NCI-H1092 (cell line): ENCODE measurements at regions not wholly inside any gene's neighbourhood (a gene's known extent, or its start where the extent isn't known, plus 50 kb on each side); places are given as distances from the start of the nearest gene placed in this dataset.

Experiments used
- DNase-seq: peaks from one replicate; lab custom pipeline; 2025; lab: John Stamatoyannopoulos, UW

DNA sequence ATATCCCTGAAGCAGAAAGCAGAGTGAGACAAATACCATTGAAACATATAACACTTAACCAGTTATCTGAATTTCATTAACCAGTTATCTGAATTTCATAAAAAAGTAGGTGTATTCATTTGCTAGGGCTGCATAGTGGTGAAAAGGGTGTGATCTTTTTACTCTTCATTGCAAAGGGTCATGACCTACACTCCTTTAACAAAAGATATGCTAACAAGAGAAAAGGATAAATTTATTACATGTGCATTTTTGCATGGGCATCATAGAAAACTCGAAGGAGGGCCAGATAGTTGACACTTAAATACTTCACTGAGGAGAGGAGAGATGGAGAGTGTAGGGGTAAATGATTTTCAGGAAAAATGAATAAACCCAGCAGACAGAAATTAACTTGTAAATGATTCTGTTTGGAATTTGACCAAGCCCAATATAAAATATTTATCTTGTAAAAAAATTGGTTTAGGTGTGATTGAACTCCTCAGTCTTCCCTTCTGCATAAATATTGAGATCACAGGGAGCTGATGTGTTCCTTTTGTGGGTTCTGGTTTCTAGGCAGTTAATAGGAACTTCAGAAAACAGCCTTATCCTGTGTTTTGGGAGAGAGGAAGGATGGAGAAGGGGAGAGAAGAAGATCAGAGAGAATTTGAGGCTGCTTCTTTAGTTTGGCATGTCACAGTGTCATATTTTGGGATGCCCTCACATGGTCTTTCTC, 372.5 kb upstream of the SYT4 start:
- DNase-seq: no peak

DNA sequence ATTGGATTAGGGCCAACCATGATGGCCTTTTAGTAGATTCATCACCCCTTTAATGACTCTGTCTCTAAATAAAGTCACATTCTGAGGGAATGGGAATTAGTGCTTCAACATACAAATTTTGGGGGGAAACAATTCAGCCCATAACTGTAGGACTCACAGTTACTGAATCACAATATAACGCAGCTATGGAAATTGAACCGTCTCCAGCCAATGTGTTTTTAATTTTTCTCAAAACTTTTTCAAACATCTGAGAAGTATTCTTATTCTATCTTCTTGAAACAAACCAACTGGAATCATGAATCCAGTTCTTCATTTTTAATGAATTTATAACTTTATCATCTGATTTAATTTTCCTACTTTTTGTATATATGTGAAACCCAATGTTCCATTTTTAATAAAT, 373.1 kb upstream of the SYT4 start:
- no peak for DNase-seq

DNA sequence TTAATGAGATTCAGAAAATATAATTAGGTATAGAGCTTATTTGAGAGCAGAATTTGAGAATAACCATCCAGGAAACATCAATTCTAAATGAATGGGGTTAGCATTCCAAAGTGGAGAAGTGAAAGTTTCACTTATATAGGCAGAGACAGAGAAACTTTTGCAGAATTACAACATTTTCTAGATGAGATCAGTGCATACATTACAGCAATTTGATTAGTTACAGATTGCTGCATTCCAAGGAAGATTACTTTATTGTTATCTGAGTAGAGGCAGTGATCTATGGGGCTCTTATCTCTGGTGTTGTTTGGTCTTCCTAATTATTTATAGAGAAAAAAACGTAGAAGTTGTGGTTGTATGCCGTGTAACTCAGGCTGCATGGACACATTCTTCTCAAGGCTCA, 373.8 kb upstream of the SYT4 start:
- DNase-seq: no peak

DNA sequence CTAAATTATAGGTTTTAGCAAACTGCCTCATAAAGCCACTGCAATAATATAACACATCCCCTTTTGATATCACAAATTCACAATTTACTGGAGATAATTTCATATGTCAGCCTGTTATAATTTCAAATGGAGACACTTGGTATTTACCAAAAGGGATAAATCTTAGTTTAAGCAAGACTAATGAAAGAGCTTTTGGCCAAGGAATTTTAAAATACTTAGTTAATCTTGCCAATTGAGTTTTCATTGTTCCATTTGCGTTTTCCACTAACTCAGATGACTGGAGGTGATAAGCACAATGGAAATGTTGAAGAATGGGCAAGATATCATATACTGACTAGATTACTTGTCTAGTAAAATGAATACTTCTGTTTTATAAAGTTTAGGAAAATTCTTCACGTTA, 379.3 kb upstream of the SYT4 start:
- DNase-seq: no peak

DNA sequence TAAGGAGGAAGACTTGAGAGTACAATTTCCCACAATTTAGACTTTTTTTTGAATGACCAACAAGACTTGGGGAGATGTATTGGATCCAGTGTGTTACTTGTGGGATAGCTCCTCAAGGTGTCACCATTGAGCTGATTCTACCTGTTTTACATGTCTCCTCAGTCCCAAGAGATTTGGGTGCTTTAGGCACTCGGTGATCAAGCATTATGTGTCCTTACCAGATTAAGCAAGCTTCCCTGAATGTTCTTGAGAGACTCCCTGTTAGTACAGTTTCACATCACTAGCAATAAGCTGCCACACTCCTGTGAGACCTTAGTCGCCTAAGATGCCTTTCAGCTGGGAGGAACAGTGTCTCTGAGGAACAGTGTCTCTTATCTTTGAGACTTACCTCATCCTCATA, 384.3 kb upstream of the SYT4 start:
- DNase-seq: peak; percentile 24

DNA sequence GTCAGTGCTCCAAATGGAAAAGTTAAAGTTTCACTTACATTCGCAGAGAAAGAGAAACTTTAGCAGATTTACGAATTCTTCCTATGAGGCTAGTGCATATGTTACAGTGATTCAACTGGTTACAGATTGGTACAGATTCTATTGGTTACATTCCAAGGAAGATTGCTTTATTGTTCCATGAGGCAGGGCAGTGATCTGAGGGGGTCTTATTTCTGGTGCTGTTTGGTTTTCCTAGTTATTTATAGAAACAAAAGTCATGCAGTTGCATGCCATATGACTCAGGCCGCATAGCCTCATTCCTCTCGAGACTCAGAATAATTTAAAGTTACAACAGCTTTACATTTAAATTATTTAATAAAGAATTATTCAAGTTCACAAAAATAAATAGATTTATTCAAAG, 385.4 kb upstream of the SYT4 start:
- no peak for DNase-seq

DNA sequence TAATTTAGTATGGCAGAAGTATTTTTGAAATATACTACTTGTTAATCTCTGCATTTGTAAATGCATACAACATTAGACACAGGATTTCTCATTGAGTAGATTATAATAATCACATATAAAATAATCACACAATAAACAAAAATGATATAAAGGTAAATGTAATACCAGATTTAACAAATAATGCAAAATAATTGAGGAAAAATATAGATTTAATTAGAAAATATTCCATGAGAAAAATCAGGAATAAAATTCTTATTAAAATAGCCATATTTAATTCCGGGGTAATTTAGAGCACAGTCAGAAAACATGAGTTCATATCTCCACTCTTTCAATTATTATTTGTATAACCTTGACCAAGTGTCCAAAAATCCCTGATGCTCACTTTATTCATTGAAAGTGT, 385.9 kb upstream of the SYT4 start:
- DNase-seq: no peak

DNA sequence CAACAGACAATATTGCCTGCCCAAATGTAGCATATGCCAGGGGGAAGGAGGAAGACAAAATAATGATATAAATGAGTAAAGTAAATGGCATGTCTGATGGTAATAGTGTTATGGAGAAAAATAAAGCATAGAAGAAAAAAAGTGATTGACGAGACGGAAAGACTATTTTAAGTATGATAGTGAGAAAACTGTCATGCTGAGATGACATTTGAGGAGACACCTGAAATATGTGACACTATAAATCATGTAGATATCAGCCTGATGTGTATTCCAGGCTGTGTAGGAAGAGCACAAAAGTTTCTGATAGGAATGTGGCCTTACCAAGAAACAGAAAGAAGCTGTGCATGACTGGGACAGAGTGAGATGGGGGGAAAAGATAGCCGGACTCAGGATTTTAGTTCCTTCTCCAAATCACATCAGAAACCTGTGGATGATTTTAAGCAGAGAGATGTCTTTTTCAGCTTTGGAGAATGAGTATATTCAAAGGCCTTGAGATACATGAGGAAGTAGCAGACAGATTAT, 387.3 kb upstream of the SYT4 start:
- no peak for DNase-seq

DNA sequence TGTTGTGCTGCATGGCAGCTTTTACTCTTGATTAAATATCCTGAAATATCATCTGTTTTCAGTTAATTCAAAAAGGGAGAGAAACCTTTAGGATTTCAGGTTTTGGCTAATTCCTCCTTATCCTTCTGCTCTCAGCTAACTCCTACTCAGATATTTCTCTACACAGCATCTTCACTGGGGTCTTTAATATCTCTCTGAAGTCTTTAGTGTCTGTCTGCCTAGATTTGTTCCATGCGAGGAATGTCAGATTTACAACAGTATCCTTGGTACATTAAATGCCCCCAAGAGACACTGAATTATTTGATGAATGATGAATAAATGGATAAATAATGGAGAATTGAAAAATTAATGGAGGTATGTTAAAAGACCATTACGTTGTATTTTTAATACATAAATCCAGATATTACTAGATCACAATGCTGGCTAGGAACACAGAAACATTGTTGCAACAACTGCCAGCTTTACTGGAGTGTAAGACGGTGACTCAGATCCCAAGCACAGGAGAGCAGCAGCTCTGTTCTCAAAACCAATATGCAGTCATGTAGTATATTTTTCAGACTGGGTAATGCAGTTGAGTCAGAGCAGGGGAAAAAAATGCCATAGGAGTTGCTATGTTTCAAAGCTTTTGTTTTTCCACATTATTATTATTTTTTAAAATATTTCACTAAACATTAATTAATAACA, 388.0 kb upstream of the SYT4 start:
- DNase-seq: no peak

DNA sequence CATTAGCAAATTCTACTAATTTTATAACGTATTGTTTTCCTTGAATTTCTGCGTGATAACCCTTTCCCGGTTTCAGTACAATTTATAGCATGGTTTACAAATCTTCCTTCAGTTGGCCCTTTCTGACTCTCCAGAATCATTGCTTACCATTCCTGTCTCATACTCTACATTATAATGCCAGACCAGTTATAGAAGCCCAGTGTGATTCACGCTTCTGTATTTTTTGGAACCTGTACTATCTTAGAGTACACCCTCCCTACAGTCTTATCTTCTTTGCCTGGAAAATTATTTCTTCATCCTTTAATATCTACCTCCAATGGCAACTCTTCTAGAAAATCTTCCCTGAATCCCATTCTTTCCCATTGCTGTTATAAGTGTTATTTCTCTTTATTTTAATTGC, 391.6 kb upstream of the SYT4 start:
- DNase-seq: no peak

DNA sequence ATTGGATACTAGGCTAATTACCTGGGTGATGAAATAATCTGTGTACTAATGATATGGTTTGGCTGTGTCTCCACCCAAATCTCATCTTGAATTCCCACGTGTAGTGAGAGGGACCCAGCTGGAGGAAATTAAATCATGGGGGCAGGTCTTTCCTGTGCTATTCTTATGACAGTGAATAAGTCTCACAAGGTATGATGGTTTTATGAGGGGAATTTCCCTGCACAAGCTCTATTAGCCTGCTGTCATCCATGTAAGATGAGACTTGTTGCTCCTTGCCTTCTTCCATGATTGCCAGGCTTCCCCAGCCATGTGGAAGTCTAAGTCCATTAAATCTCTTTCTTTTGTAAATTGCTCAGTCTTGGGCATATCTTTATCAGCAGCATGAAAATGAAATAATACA, 394.1 kb upstream of the SYT4 start:
- DNase-seq: no peak

DNA sequence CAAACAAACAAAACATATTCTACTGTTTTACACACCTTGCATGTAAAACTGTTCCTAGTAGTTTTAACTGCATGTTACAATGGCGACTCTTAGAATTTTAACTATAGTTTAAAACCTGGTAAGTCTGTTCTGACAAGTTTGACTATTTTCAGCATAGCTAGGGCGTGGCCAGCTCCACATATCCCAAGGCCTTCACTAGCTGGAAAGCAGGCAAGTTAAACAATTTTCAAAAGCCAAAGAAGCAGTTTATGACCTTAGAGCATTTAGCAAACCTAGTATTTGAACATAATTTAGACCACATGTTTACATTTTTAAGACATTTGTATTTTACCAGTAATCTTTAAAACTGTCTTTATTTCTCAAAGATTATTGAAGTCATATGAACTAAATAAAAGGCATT, 402.8 kb upstream of the SYT4 start:
- no peak for DNase-seq

DNA sequence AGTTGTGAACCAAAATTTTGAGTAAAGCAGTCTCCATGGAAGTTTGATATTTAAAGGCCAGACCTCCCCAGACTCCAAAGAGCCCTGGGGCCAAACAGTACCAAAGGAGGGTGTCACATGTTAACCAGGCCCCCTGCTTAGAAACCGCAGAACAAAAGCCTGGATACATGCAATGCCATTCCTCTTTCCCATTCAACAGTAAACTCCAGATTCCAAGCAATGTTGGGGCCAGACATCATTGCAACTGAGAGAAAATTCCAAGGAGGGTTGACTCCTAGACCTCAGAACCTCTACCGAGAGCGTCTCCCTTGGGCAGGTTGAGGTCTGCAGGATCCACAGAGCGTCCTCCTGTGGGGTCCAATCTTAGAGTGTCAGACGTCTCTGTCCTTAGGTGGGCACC, 404.4 kb upstream of the SYT4 start:
- DNase-seq: no peak

DNA sequence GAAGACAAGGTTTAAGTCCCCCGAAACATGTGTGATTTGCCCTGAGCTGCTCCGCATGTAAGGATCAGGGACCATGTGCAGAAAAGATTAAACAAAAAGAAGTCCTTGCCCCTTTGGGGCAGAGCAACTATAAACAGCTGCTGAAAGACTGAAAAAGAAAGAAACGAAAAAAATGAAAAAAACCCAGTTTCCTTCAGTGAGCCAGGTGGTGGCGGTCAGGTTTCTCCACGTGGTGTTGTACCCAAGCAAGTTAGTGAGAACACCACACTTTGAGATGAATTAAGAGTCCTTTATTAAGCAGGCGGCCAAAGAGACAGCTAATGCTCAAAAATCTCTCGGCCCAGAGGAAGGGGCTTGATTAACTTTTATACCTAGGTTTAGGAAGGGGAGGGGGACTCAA, 404.9 kb upstream of the SYT4 start:
- no peak for DNase-seq

DNA sequence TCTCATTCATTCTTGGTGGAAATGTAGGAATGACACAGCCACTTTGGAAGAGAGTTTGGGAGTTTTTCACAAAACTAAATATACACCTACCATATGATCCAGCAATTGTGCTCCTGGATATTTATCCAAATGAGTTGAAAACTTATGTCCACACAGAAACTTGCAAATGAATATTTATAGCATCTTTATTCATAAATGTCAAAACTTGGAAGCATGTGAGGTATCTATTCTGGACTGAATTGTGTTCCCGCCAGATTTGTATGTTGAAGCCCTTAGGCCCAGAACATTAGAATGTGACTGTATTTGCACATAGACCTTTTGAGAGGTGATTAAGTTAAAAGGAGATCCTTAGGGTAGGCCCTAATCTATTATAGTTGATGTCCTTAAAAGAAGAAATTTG, 409.4 kb upstream of the SYT4 start:
- no peak for DNase-seq

DNA sequence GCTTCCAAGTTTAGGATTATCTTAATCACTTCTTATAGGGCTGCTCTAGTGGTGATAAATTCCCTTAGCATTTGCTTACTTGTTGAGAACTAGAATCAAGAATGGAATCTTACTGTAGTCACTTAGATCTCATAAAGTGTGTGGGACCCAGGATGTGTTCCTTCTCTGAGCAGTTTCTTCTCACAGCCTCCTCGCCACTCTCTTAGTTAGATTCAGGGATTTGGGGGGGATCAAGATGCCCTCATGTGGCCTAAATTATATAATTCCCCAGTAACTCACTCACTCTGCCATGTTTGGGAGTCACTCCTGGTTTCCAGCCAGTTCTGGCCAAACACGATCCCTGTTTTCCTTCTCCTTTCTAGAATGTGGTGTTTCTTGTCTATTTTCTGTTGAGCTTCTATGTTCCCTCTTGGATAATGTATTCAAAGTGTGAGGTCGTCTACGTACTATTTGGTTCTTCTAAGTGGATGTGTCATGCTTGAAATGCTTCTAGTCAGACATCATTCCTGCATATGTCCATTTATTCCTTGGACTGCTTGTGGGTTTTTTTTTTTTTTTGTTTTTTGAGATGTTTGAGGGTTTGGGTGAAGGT, 414.9 kb upstream of the SYT4 start:
- DNase-seq: no peak

DNA sequence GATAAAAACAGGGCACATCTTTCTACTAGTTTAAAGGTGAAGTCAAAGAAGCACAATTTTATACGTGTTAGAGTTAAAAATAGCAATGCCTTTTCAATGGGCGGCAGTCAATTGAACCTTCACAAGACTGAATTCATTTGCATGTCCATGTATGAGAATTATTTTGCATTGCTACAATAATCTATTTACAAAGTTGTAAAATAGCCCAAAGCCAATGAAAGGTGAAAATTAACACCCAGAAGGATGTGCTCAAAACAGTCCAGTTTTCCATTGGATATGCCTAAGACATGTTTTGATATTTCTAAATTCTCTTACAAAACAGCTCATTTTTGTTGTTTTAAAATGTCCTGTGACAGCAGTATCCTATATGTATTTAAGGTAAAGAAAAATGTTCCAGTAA, 425.1 kb upstream of the SYT4 start:
- no peak for DNase-seq

DNA sequence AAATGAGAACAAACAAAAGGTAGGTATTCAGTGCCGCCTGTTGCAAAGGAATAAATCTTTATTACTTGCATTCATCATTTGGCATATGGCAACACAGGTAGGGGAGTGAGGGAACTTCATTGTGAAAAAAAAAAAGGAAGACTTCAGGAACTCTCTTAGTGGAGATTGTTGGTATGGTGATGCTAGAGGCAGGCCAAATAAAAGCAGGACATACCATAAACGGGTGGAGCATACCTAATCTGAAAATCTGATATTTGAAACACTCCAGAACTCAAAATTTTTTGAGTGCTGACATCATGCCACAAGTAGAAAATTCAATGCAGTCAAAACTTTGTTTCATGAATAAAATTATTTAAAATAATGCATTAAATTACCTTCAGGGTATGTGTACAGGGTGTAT, 425.8 kb upstream of the SYT4 start:
- DNase-seq: no peak

DNA sequence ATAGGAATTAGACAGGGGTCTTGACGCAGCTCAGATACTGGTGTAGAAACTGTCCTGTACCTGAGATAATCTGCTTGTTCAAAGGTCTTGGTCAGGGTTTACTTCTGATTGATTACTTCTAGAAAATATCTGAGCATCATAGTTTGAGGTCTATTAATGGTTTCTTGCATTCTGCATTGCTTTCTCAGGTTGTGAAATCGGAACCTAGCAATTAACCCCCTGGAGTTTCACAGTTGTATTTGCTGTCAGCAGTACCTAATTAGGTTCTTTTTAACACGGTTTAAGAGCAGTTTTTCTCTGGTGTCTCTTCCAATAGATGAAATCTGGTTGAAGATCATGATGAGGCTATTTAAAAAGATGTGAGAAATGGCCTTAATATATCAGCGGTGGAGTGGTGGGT, 428.6 kb upstream of the SYT4 start:
- no peak for DNase-seq

DNA sequence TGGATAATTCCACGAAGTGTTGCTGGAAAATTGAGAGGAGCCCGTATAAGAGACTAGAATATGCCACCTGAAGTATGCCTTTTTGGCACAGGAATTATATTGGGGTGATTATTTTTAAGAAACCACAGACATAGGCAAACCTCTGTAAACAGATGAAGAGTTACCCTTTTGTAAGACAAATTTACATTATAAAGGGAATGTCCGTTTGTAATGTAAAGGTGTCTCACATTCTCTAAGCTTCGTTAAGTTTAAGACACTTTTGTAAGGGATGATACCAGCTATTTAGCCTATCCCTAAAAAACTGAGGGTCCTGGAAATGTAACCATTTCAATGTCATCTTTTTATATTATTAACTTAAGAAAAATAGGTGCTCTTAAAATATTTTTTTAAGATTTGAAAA, 432.8 kb upstream of the SYT4 start:
- DNase-seq: no peak

DNA sequence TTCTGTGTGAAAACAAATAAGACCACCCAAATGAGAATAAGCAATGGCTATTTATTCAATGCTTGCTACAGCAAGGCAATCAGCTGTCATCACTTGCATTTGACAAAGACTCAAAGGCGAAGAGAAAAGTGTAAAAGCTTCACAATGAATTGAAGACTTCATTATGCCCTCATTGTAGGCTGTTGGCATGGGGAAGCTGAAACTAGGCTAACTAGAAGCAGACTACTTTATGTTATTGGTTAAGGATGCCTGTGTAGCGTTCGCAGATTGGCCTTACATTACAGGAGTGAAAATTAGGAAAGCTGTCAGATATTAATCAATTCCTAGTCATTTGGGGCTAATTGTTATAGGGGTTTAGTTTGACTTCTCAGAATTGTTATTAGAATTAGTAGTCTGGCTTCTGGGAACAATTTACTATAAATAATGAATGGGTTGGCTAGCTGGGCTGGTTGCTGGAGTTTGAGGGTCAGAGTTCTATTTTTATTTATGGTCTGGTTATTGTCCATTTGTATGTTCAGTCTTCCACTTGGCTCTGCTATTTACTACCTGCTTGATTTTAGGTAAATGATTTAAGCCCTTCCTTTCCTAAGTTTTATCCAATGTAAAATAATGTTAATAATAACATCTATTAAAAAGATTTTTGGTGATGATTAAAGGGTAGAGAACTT, 437.2 kb upstream of the SYT4 start:
- DNase-seq: no peak

DNA sequence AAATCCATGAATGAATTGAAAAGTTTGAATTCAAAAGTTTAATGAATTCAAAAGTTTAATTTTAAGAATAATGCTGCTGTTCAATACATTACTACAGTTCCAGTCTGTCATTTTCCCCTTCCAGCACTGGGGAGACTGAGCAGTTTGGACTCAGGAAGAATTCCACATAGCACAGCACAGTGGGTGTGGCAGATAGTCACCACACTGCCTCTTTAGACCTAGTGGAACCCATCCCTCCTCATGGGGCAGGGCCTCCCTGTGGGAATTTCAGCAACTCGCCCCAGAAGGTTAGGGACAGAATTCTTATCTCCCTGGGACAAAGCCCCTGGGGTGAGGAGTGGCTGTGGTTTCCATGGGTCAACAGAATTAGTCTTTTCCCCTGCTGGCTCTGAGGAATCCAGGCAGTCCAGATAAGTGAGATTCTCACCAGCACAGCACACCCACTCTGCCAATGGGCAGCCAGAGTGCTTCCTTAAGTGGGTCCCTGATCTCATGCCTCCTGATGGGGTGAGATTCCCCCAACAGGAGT, 442.0 kb upstream of the SYT4 start:
- no peak for DNase-seq

DNA sequence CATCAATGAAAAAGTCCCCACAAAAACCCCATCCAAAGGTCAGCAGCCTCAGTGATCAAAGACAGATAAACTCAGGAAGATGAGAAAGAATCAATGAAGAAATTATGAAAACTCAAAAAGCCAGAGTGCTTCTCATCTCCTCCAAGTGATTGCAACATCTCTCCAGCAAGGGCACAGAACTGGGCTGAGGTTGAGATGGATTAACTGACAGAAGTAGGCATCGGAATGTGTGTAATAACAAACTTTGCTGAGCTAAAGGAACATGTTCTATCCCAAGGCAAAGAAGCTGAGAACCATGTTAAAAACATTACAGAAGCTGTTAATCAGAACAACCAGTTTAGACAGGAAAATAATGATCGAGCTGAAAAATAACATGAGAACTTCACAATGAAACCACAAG, 442.8 kb upstream of the SYT4 start:
- no peak for DNase-seq
